GM12878 (cell line): ENCODE measurements at regions not wholly inside any gene's neighbourhood (a gene's known extent, or its start where the extent isn't known, plus 50 kb on each side); places are given as distances from the start of the nearest gene placed in this dataset.
A peak's percentile ranks its signal among the peaks of the same experiment; 100 is the strongest.

Experiments
- ATAC-seq: fragments of 200-7000 bp; cut with Tn5 transposase; 3 replicates; pipeline ENCODE4 v1.9.1; 2020; ENCODE audit warnings: mild to moderate bottlenecking, moderate library complexity
- BruUV-seq: library from RNA; stranded (reverse); fragments of 400-500 nt; replicated peaks from 2 replicates; lab custom pipeline; 2021; lab: Mats Ljungman, UMichigan
- CTCF ChIA-PET: fragments of 300-600 bp; sonication (Branson Sonifier 250); formaldehyde crosslinking; extraction: SDS; loops from one replicate; lab custom pipeline; 2021; ENCODE audit warnings: inconsistent platforms; lab: Yijun Ruan, JAX
- POLR2A ChIA-PET: fragments of 350-600 bp; formaldehyde crosslinking; extraction: SDS; loops from one replicate; lab custom pipeline; 2021; ENCODE audit warnings: inconsistent platforms; lab: Charles Lee
- RAD21 ChIA-PET: fragments of 300-600 bp; sonication (Branson Sonifier 250); formaldehyde crosslinking; loops from one replicate; lab custom pipeline; 2023; ENCODE audit warnings: antibody characterized with exemption; ENCODE audit not compliant: unreplicated experiment; lab: Charles Lee
- SMC1A ChIA-PET: fragments of 300-600 bp; sonication (Branson Sonifier 250); formaldehyde crosslinking; loops from one replicate; lab custom pipeline; 2023; ENCODE audit not compliant: unreplicated experiment, uncharacterized antibody; lab: Charles Lee
- DNase-seq: peaks from one replicate; pipeline ENCODE4 v3.0.0-alpha.2; 2011; ENCODE audit warnings: low read depth, low spot score
- FAIRE-seq: peaks from 3 replicates; lab custom pipeline; 2011; peaks lifted over from hg19 to GRCh38; lab: Jason Lieb, UNC
- H2AFZ ChIP-seq: 2 replicates; pipeline ENCODE4 v1.6.0; 2011; ENCODE audit warnings: low read depth, low read length, control low read depth; ENCODE audit not compliant: control insufficient read depth
- H3K27ac ChIP-seq: 2 replicates; pipeline ENCODE4 v1.5.1; 2011; ENCODE audit warnings: control low read depth; ENCODE audit not compliant: control insufficient read depth, insufficient read depth
- H3K27me3 ChIP-seq, 2 experiments: replicated peaks in 1 of 2; 2 replicates each; pipeline versions ENCODE4 v1.6.0 to v1.6.1; 2011; ENCODE audit warnings: low read length in 1 of 2; ENCODE audit not compliant: control insufficient read depth in 2 of 2, insufficient read depth in 2 of 2
- H3K36me3 ChIP-seq, 2 experiments: 2 replicates each; pipeline ENCODE4 v1.5.1; 2011; ENCODE audit warnings: low read length in 1 of 2; ENCODE audit not compliant: control insufficient read depth in 2 of 2, insufficient read depth in 2 of 2
- H3K4me1 ChIP-seq: 2 replicates; pipeline ENCODE4 v1.6.1; 2011; ENCODE audit warnings: mild to moderate bottlenecking, low read length, moderate library complexity, mixed read lengths; ENCODE audit not compliant: control insufficient read depth, insufficient read depth
- H3K4me2 ChIP-seq: 2 replicates; pipeline ENCODE4 v1.6.0; 2011; ENCODE audit warnings: control low read depth; ENCODE audit not compliant: control insufficient read depth, insufficient read depth
- H3K4me3 ChIP-seq: fragments of 200-600 bp; sonication (generic); 2 replicates; pipeline ENCODE4 v1.5.1; 2016
- H3K79me2 ChIP-seq: 2 replicates; pipeline ENCODE4 v1.6.0; 2011; ENCODE audit warnings: low read length; ENCODE audit not compliant: control insufficient read depth, insufficient read depth
- H3K9ac ChIP-seq: 2 replicates; pipeline ENCODE4 v1.8.0; 2011; ENCODE audit warnings: low read length, control low read depth, mixed read lengths; ENCODE audit not compliant: control insufficient read depth, insufficient read depth
- H3K9me3 ChIP-seq: replicated peaks from 3 replicates; pipeline ENCODE4 v1.5.1; 2011; ENCODE audit warnings: mild to moderate bottlenecking, low read length; ENCODE audit not compliant: control insufficient read depth, insufficient read depth
- H4K20me1 ChIP-seq: 2 replicates; pipeline ENCODE4 v1.6.0; 2011; ENCODE audit not compliant: control insufficient read depth, insufficient read depth
- ATF2 ChIP-seq: IDR thresholded peaks from 2 replicates; pipeline ENCODE4 v1.6.1; 2012; ENCODE audit warnings: low read length, inconsistent platforms
- ATF7 ChIP-seq: fragments of 450-650 bp; IDR thresholded peaks from 2 replicates; pipeline ENCODE4 v1.6.1; 2016; ENCODE audit warnings: low read depth, mild to moderate bottlenecking
- BACH1 ChIP-seq: fragments of 450-650 bp; IDR thresholded peaks from 2 replicates; pipeline ENCODE4 v1.6.1; 2017; ENCODE audit warnings: mild to moderate bottlenecking, borderline replicate concordance
- BHLHE40 ChIP-seq, 2 experiments: fragments of 450-650 bp in 1 of 2; IDR thresholded peaks; 2 replicates each; pipeline ENCODE4 v1.6.1; 2011 to 2017; ENCODE audit warnings: low read depth in 2 of 2, borderline replicate concordance in 1 of 2, improper control_type of control experiment in 1 of 2, low read length in 1 of 2, mild to moderate bottlenecking in 1 of 2
- CHD2 ChIP-seq: IDR thresholded peaks from 2 replicates; pipeline ENCODE4 v1.6.1; 2011; ENCODE audit warnings: low read depth, low read length, improper control_type of control experiment, borderline replicate concordance
- ELK1 ChIP-seq: IDR thresholded peaks from 2 replicates; pipeline ENCODE4 v1.6.1; 2012; ENCODE audit warnings: low read depth, low read length, improper control_type of control experiment
- MEF2A ChIP-seq: IDR thresholded peaks from 2 replicates; pipeline ENCODE4 v1.6.1; 2011; ENCODE audit warnings: low read depth, mild to moderate bottlenecking, low read length, moderate library complexity; ENCODE audit not compliant: insufficient read depth
- MEF2B ChIP-seq: fragments of 450-650 bp; IDR thresholded peaks from 2 replicates; pipeline ENCODE4 v1.6.1; 2018; ENCODE audit warnings: mild to moderate bottlenecking, moderate library complexity; ENCODE audit not compliant: partially characterized antibody, poor library complexity, severe bottlenecking
- SPI1 ChIP-seq: IDR thresholded peaks from 2 replicates; pipeline ENCODE4 v1.6.1; 2011; ENCODE audit warnings: low read depth, mild to moderate bottlenecking, low read length, moderate library complexity, borderline replicate concordance; ENCODE audit not compliant: insufficient read depth
- SUPT20H ChIP-seq: IDR thresholded peaks from 2 replicates; pipeline ENCODE4 v1.6.1; 2011; ENCODE audit warnings: low read depth, mild to moderate bottlenecking, low read length, moderate library complexity, borderline replicate concordance; ENCODE audit not compliant: control insufficient read depth
- TCF12 ChIP-seq: IDR thresholded peaks from 2 replicates; pipeline ENCODE4 v1.6.1; 2011; ENCODE audit warnings: low read depth, mild to moderate bottlenecking, low read length
- ZNF24 ChIP-seq: fragments of 450-650 bp; IDR thresholded peaks from 2 replicates; pipeline ENCODE4 v1.6.1; 2017; ENCODE audit warnings: antibody characterized with exemption, mild to moderate bottlenecking
- ZNF384 ChIP-seq: IDR thresholded peaks from 2 replicates; pipeline ENCODE4 v1.6.1; 2012; ENCODE audit warnings: low read depth, mild to moderate bottlenecking, low read length, improper control_type of control experiment, borderline replicate concordance
- WGBS: methylation state at CpG from one replicate; pipeline ENCODE4 v1.1.6; 2016; ENCODE audit warnings: low lambda C conversion rate; ENCODE audit not compliant: insufficient replicate concordance, insufficient coverage; ENCODE audit errors: missing lambda C conversion rate; 5-methylcytosine and 5-hydroxymethylcytosine counted together
- in situ Hi-C: fragments of 300-500 bp; cut with MboI; formaldehyde crosslinking; loops from 9 replicates; pipeline ENCODE4 v1.14.3; 2018; ENCODE audit warnings: mixed read lengths
- intact Hi-C: fragments of 100-400 bp; cut with micrococcal nuclease; formaldehyde crosslinking; loops from one replicate; pipeline ENCODE4 v1.14.2; 2022; ENCODE audit not compliant: unreplicated experiment

GRCh38 chr4:33785843-33786242, 2458.5 kb downstream of the ARAP2 start (continued):
- TF ChIP-seq ELK1 (no peak), ATF7 (no peak), ZNF24 (no peak), TCF12 (no peak)

DNA sequence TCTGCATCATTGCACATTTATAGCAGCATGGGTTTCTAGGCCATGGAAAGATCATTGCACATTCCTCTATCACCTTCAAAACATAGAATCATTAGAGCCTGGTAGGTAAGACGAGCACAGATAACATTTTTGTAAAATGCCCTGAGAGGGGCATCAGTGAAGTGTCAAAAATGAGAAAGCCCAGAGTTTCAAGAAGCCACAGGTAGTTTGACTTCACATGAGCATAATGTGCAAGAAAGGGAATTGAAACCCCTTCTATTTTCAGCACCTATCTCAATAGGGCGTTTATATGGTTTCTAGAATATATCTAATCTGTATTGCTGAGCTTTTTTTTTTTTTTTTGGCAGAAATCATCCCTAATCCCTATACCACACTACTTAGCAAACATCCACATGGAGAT, 2441.7 kb downstream of the ARAP2 start:
- ChIA-PET SMC1A (interaction anchor here (0.6 kb wide), 1 partner anchor 1309 kb away, joined by 3 read pairs; no protein-coding TSS in a partner anchor), POLR2A (no interaction called here), RAD21 (interaction anchor here (0.5 to 0.6 kb wide), 2 partner anchors 194 to 491 kb away, joined by 3 to 5 read pairs; no protein-coding TSS in a partner anchor), CTCF (no interaction called here)
- H2AFZ ChIP-seq, result no peak overlapping the region
- peak; percentile 90 for ATAC-seq
- H3K27me3 ChIP-seq, result no peaks in the 10 kb centered on the region
- no peak for DNase-seq
- 0% methylated on average over 2 of the region's 2 CpGs for WGBS
- no peaks in the 10 kb centered on the region for H3K4me1 ChIP-seq
- FAIRE-seq, result peak; percentile 13
- no peaks in the 10 kb centered on the region for H4K20me1 ChIP-seq
- H3K4me3 ChIP-seq, result no peak overlapping the region
- in situ Hi-C loops (no loop called here), intact Hi-C loops (no loop called here)
- H3K79me2 ChIP-seq, result no peaks in the 10 kb centered on the region
- no peak overlapping the region for H3K27ac ChIP-seq
- H3K9ac ChIP-seq, result no peak overlapping the region
- no peaks in the 10 kb centered on the region for H3K36me3 ChIP-seq
- TF ChIP-seq ATF2 (no peak), BACH1 (no peak), ZNF384 (0 out of 2 replicates have a peak, but pooled peaks have one; percentile 33), SPI1 (peak; percentile 77), MEF2B (peak; percentile 78), MEF2A (0 out of 2 replicates have a peak, but pooled peaks have one; percentile 37), CHD2 (no peak), BHLHE40 (IDR thresholded peaks at IDR 0.05; ENCODE audit: borderline replicate concordance in 1 of 2, low read depth in 2 of 2, low read length in 1 of 2) (peak; percentile 25 to 29; a peak in 1 of 4 replicates), SUPT20H (no peak)
- no TSS peak for BruUV-seq
- no peak overlapping the region for H3K4me2 ChIP-seq
- no peaks in the 10 kb centered on the region for H3K9me3 ChIP-seq
